ENCODE measurements at regions not wholly inside any gene's neighbourhood (a gene's known extent, or its start where the extent isn't known, plus 50 kb on each side); places are given as distances from the start of the nearest gene placed in this dataset.

DNA sequence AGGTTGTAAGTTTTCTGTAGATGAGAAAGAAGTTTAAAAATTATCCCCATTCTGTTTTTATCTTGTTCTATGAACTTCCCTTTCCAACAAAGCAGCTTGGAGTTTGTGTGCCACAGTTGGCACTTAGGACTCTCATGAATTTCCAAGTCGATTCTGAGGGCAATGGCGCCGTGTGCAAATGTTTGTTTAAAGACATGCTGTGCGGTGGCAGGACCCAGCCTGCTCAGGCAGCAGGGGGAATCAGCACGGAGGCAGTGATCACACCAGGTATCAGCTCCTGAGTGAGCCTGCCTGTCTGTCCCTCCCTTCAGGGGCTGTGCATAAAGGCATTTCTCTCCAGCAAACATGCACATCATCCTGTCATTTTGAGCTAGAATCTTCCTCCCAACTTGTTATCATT is 109.8 kb upstream of the WDR11 start:
- H3K14ac ChIP-seq (ENCODE audit: low read length) = no peak overlapping the region
- no peak overlapping the region for H3K18ac ChIP-seq (ENCODE audit: low read length)
- no peak overlapping the region for H3K4me3 ChIP-seq (ENCODE audit: low read length in 2 of 2)
- no peaks in the 10 kb centered on the region for H3K4me1 ChIP-seq (ENCODE audit: control insufficient read depth in 2 of 2, insufficient read depth in 1 of 2, low read depth in 1 of 2, low read length in 2 of 2)
- WGBS, 2 donors (ENCODE audit: extremely low coverage in 2 of 2, insufficient read length in 2 of 2, insufficient replicate concordance in 1 of 2) = no CpG with 5 or more reads among the region's 5 CpGs
- H3K23ac ChIP-seq (ENCODE audit: low read depth, low read length, poor library complexity) = no peak overlapping the region
- no peak overlapping the region for H3K9ac ChIP-seq (ENCODE audit: low read depth, low read length, poor library complexity)
- no peaks in the 10 kb centered on the region for H3K9me3 ChIP-seq (replicated peaks in 1 of 2; ENCODE audit: control insufficient read depth in 2 of 2, insufficient read depth in 1 of 2, low read depth in 1 of 2, low read length in 2 of 2)
- no peak overlapping the region for H3K4me2 ChIP-seq (ENCODE audit: insufficient read depth, low read length, poor library complexity, severe bottlenecking)
- no peak overlapping the region for H3K4ac ChIP-seq (ENCODE audit: low read length)
- H2AK5ac ChIP-seq (ENCODE audit: low read depth, low read length) = no peak overlapping the region
- no peaks in the 10 kb centered on the region for H3K79me1 ChIP-seq (ENCODE audit: low read depth, low read length)
- H2BK5ac ChIP-seq (ENCODE audit: low read length) = no peak overlapping the region
- H4K8ac ChIP-seq (ENCODE audit: low read depth, low read length) = no peak overlapping the region
- H2BK120ac ChIP-seq (ENCODE audit: low read depth, low read length) = no peak overlapping the region
- H3K27me3 ChIP-seq (ENCODE audit: control insufficient read depth in 3 of 3, insufficient read depth in 3 of 3, low read depth in 1 of 3, low read length in 3 of 3) = peaks cover 0 to 15% (median 0%) of the 10 kb centered on the region in 3 experiments
- H4K91ac ChIP-seq (ENCODE audit: low read depth, low read length, poor library complexity) = no peak overlapping the region
- H2AFZ ChIP-seq (ENCODE audit: low read length) = no peak overlapping the region
- no peak for DNase-seq (ENCODE audit: low spot score)
- no peak overlapping the region for H2BK12ac ChIP-seq (ENCODE audit: low read length)
- no peaks in the 10 kb centered on the region for H3K36me3 ChIP-seq (replicated peaks in 1 of 2; ENCODE audit: control insufficient read depth in 2 of 2, insufficient read depth in 2 of 2, low read length in 2 of 2)
- no peak overlapping the region for H2BK15ac ChIP-seq (ENCODE audit: low read length)
- H3K27ac ChIP-seq (replicated peaks; ENCODE audit: low read length) = no peak overlapping the region

DNA sequence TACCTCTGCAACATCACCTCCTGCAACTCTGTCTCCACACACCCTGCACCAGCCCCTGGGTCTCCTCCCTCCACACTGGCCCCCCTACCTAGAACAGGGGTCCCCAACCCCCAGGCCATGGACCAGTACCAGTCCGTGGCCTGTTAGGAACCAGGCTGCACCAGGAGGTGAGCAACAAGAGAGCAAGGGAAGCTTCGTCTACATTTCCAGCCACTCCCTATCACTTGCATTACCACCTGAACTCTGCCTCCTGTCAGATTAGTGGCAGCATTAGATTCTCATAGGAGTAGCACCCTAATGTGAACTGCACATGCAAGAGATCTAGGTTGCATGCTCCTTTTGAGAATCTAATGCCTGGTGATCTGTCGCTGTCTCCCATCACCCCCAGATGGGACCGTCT is 108.8 kb upstream of the WDR11 start:
- H3K79me1 ChIP-seq (ENCODE audit: low read depth, low read length) = no peaks in the 10 kb centered on the region
- no CpG with 5 or more reads among the region's 4 CpGs for WGBS, 2 donors (ENCODE audit: extremely low coverage in 2 of 2, insufficient read length in 2 of 2, insufficient replicate concordance in 1 of 2)
- no peak overlapping the region for H3K4me3 ChIP-seq (ENCODE audit: low read length in 2 of 2)
- no peak overlapping the region for H3K4me2 ChIP-seq (ENCODE audit: insufficient read depth, low read length, poor library complexity, severe bottlenecking)
- H3K9ac ChIP-seq (ENCODE audit: low read depth, low read length, poor library complexity) = no peak overlapping the region
- H3K4ac ChIP-seq (ENCODE audit: low read length) = no peak overlapping the region
- no peak overlapping the region for H2AK5ac ChIP-seq (ENCODE audit: low read depth, low read length)
- DNase-seq (ENCODE audit: low spot score) = no peak
- H3K9me3 ChIP-seq (replicated peaks in 1 of 2; ENCODE audit: control insufficient read depth in 2 of 2, insufficient read depth in 1 of 2, low read depth in 1 of 2, low read length in 2 of 2) = no peaks in the 10 kb centered on the region
- no peaks in the 10 kb centered on the region for H3K36me3 ChIP-seq (replicated peaks in 1 of 2; ENCODE audit: control insufficient read depth in 2 of 2, insufficient read depth in 2 of 2, low read length in 2 of 2)
- no peak overlapping the region for H3K18ac ChIP-seq (ENCODE audit: low read length)
- peaks cover 0 to 20% (median 0%) of the 10 kb centered on the region in 3 experiments for H3K27me3 ChIP-seq (ENCODE audit: control insufficient read depth in 3 of 3, insufficient read depth in 3 of 3, low read depth in 1 of 3, low read length in 3 of 3)
- no peak overlapping the region for H3K14ac ChIP-seq (ENCODE audit: low read length)
- H2AFZ ChIP-seq (ENCODE audit: low read length) = no peak overlapping the region
- no peak overlapping the region for H2BK5ac ChIP-seq (ENCODE audit: low read length)
- H4K91ac ChIP-seq (ENCODE audit: low read depth, low read length, poor library complexity) = peak overlapping the region; percentile 22
- H3K4me1 ChIP-seq (ENCODE audit: control insufficient read depth in 2 of 2, insufficient read depth in 1 of 2, low read depth in 1 of 2, low read length in 2 of 2) = no peaks in the 10 kb centered on the region
- peak overlapping the region; percentile 68 for H2BK120ac ChIP-seq (ENCODE audit: low read depth, low read length)
- H3K23ac ChIP-seq (ENCODE audit: low read depth, low read length, poor library complexity) = no peak overlapping the region
- H2BK12ac ChIP-seq (ENCODE audit: low read length) = no peak overlapping the region
- no peak overlapping the region for H3K27ac ChIP-seq (replicated peaks; ENCODE audit: low read length)
- no peak overlapping the region for H2BK15ac ChIP-seq (ENCODE audit: low read length)
- no peak overlapping the region for H4K8ac ChIP-seq (ENCODE audit: low read depth, low read length)

DNA sequence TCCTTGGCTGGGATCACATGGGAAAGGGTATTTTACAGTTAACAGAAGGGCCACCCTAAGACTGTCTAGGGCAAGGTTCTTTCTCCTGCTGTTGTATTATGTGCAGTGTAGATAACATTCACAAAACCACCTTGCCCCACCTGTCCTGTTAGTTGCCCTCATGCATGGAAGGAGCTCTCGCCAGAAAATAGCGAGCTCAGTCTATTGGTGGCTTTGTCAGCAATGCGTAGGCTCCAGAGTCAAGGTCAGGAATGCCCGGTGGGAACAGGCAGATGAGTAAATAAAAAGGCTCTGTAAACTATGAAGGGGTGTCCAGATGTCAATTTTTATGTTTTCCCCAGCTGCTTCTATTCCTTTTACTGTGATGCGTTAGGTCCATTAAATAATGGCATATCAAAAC is 107.1 kb upstream of the WDR11 start:
- Histone ChIP-seq H3K27me3 (ENCODE audit: control insufficient read depth in 3 of 3, insufficient read depth in 3 of 3, low read depth in 1 of 3, low read length in 3 of 3) (peaks cover 0 to 13% (median 0%) of the 10 kb centered on the region in 3 experiments), H3K4me3 (ENCODE audit: low read length in 2 of 2) (no peak overlapping the region), H2BK12ac (ENCODE audit: low read length) (no peak overlapping the region), H3K9me3 (replicated peaks in 1 of 2; ENCODE audit: control insufficient read depth in 2 of 2, insufficient read depth in 1 of 2, low read depth in 1 of 2, low read length in 2 of 2) (no peaks in the 10 kb centered on the region), H4K91ac (ENCODE audit: low read depth, low read length, poor library complexity) (no peak overlapping the region), H2AFZ (ENCODE audit: low read length) (no peak overlapping the region), H2BK120ac (ENCODE audit: low read depth, low read length) (no peak overlapping the region), H3K4me2 (ENCODE audit: insufficient read depth, low read length, poor library complexity, severe bottlenecking) (no peak overlapping the region), H3K27ac (replicated peaks; ENCODE audit: low read length) (no peak overlapping the region), H4K8ac (ENCODE audit: low read depth, low read length) (no peak overlapping the region), H2AK5ac (ENCODE audit: low read depth, low read length) (no peak overlapping the region), H3K14ac (ENCODE audit: low read length) (no peak overlapping the region), H3K18ac (ENCODE audit: low read length) (no peak overlapping the region), H3K23ac (ENCODE audit: low read depth, low read length, poor library complexity) (no peak overlapping the region), H3K79me1 (ENCODE audit: low read depth, low read length) (no peaks in the 10 kb centered on the region), H2BK5ac (ENCODE audit: low read length) (no peak overlapping the region), H3K9ac (ENCODE audit: low read depth, low read length, poor library complexity) (no peak overlapping the region), H2BK15ac (ENCODE audit: low read length) (no peak overlapping the region), H3K4me1 (ENCODE audit: control insufficient read depth in 2 of 2, insufficient read depth in 1 of 2, low read depth in 1 of 2, low read length in 2 of 2) (no peaks in the 10 kb centered on the region), H3K4ac (ENCODE audit: low read length) (no peak overlapping the region), H3K36me3 (replicated peaks in 1 of 2; ENCODE audit: control insufficient read depth in 2 of 2, insufficient read depth in 2 of 2, low read length in 2 of 2) (no peaks in the 10 kb centered on the region)
- no peak for DNase-seq (ENCODE audit: low spot score)
- WGBS, 2 donors (ENCODE audit: extremely low coverage in 2 of 2, insufficient read length in 2 of 2, insufficient replicate concordance in 1 of 2) = no CpG with 5 or more reads among the region's 5 CpGs

DNA sequence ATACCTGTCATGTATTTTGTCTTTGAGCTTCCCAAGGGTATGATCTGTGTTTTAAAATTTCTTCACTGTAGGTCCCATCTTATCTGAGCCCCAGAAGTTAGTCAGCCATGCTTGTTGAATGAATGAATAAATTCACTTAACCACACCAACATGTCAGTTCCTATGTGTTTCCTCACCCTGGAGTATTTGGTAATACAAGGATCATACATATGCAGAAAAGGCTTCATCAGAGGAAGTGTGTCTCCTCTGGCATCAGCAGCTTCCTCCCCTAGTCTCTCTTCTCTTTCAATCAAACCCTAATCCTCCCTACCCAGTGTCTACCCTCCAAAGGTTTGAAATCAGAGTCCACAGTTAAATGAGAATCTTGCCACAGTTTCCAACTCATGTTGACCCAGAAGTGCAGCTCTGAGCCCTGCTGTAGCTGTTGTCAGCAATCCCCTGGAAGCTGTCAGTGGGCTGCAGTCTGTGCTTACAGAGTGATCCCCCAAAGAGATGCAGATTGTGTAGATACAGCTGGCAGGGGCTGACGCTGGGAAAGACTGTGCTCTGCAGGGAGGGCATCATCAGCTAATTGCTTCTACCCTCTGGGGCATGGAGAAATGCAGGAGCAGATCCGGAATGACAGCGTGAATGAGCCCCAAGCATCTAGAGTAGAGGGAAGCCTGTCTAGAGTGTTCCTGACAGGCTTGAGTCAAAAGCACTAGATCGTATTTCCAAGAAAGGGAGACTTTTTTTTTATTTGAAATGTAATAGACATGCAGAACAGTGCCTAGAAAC is 105.0 kb upstream of the WDR11 start:
- no peaks in the 10 kb centered on the region for H3K4me1 ChIP-seq (ENCODE audit: control insufficient read depth in 2 of 2, insufficient read depth in 1 of 2, low read depth in 1 of 2, low read length in 2 of 2)
- no peak overlapping the region for H2BK15ac ChIP-seq (ENCODE audit: low read length)
- no peak for DNase-seq (ENCODE audit: low spot score)
- no peak overlapping the region for H3K4me2 ChIP-seq (ENCODE audit: insufficient read depth, low read length, poor library complexity, severe bottlenecking)
- H3K4me3 ChIP-seq (ENCODE audit: low read length in 2 of 2) = no peak overlapping the region
- no peak overlapping the region for H3K23ac ChIP-seq (ENCODE audit: low read depth, low read length, poor library complexity)
- no CpG with 5 or more reads among the region's 4 CpGs for WGBS, 2 donors (ENCODE audit: extremely low coverage in 2 of 2, insufficient read length in 2 of 2, insufficient replicate concordance in 1 of 2)
- no peak overlapping the region for H3K9ac ChIP-seq (ENCODE audit: low read depth, low read length, poor library complexity)
- no peak overlapping the region for H4K8ac ChIP-seq (ENCODE audit: low read depth, low read length)
- no peak overlapping the region for H2BK12ac ChIP-seq (ENCODE audit: low read length)
- no peak overlapping the region for H4K91ac ChIP-seq (ENCODE audit: low read depth, low read length, poor library complexity)
- H2AFZ ChIP-seq (ENCODE audit: low read length) = no peak overlapping the region
- no peaks in the 10 kb centered on the region for H3K36me3 ChIP-seq (replicated peaks in 1 of 2; ENCODE audit: control insufficient read depth in 2 of 2, insufficient read depth in 2 of 2, low read length in 2 of 2)
- H3K27me3 ChIP-seq (ENCODE audit: control insufficient read depth in 3 of 3, insufficient read depth in 3 of 3, low read depth in 1 of 3, low read length in 3 of 3) = peaks cover 0 to 13% (median 0%) of the 10 kb centered on the region in 3 experiments
- no peak overlapping the region for H2BK120ac ChIP-seq (ENCODE audit: low read depth, low read length)
- H3K18ac ChIP-seq (ENCODE audit: low read length) = no peak overlapping the region
- H3K27ac ChIP-seq (replicated peaks; ENCODE audit: low read length) = no peak overlapping the region
- no peak overlapping the region for H3K14ac ChIP-seq (ENCODE audit: low read length)
- no peaks in the 10 kb centered on the region for H3K9me3 ChIP-seq (replicated peaks in 1 of 2; ENCODE audit: control insufficient read depth in 2 of 2, insufficient read depth in 1 of 2, low read depth in 1 of 2, low read length in 2 of 2)
- H3K4ac ChIP-seq (ENCODE audit: low read length) = no peak overlapping the region
- H2BK5ac ChIP-seq (ENCODE audit: low read length) = no peak overlapping the region
- no peak overlapping the region for H2AK5ac ChIP-seq (ENCODE audit: low read depth, low read length)
- H3K79me1 ChIP-seq (ENCODE audit: low read depth, low read length) = no peaks in the 10 kb centered on the region
